Ovary (tissue), 7 donors: ENCODE measurements at regions not wholly inside any gene's neighbourhood (a gene's known extent, or its start where the extent isn't known, plus 50 kb on each side); places are given as distances from the start of the nearest gene placed in this dataset.

Experiments used
- DNase-seq, 5 donors: peaks; one replicate each; pipeline ENCODE4 v3.0.0-alpha.2; 2019 to 2020
- H3K27ac ChIP-seq, 2 donors: fragments of 200-600 bp; one replicate each; pipeline versions ENCODE4 v1.5.1 to v1.8.0; 2019 to 2022
- H3K27me3 ChIP-seq: fragments of 200-600 bp; one replicate; pipeline ENCODE4 v1.8.0; 2022
- H3K36me3 ChIP-seq: fragments of 200-600 bp; sonication (generic); one replicate; pipeline ENCODE4 v1.5.1; 2019
- H3K4me1 ChIP-seq: one replicate; pipeline ENCODE4 v1.8.1; 2013; ENCODE audit warnings: mild to moderate bottlenecking, moderate library complexity; ENCODE audit not compliant: insufficient read depth
- H3K4me3 ChIP-seq: fragments of 200-600 bp; sonication (generic); one replicate; pipeline ENCODE4 v1.5.1; 2017
- H3K9me3 ChIP-seq, 2 donors: fragments of 200-600 bp in 1 of 2; sonication (generic) in 1 of 2; one replicate each; pipeline versions ENCODE4 v1.5.1 to v1.8.1; 2013 to 2019; ENCODE audit warnings: mild to moderate bottlenecking in 1 of 2, moderate library complexity in 1 of 2
- EP300 ChIP-seq: sonication (generic); formaldehyde crosslinking; IDR thresholded peaks from one replicate; pipeline ENCODE4 v1.6.1; 2017; ENCODE audit warnings: antibody characterized with exemption
- POLR2A ChIP-seq: fragments of 450-650 bp; IDR thresholded peaks from one replicate; pipeline ENCODE4 v1.6.1; 2017; ENCODE audit warnings: antibody characterized with exemption, mild to moderate bottlenecking, moderate library complexity
- WGBS, 3 donors: extraction: QIAGEN DNeasy Blood & Tissue Kit in 1 of 3; methylation state at CpG; one replicate each; pipeline versions ENCODE4 v1.1.5 to v1.1.7; 2013 to 2017; 5-methylcytosine and 5-hydroxymethylcytosine counted together
- intact Hi-C, 4 donors: fragments of 100-400 bp; cut with DNase I; formaldehyde crosslinking; loops; one replicate each; pipeline versions ENCODE4 v1.11.0 to v1.15.1; 2022 to 2023
- TF ChIP-seq, protein P1 (sequence below), 3 donors: fragments of 450-650 bp in 2 of 3; fragments of 200-600 bp in 1 of 3; IDR thresholded peaks; one replicate each; pipeline versions ENCODE4 v1.5.1 to v1.8.0; 2016 to 2022; ENCODE audit warnings: antibody characterized with exemption in 3 of 3, mild to moderate bottlenecking in 1 of 3
- donor health status: DM: no; HTN: no; CAD: no; lungs with moderate emphysema.
- donor health status: DM: no; HTN: no; CAD: no.
- donor health status: Bipolar disorder and iron deficiency.
- donor health status: DM: no; HTN: no; CAD: no.
- donor health status: DM: yes; HTN: yes; CAD: no.

DNA sequence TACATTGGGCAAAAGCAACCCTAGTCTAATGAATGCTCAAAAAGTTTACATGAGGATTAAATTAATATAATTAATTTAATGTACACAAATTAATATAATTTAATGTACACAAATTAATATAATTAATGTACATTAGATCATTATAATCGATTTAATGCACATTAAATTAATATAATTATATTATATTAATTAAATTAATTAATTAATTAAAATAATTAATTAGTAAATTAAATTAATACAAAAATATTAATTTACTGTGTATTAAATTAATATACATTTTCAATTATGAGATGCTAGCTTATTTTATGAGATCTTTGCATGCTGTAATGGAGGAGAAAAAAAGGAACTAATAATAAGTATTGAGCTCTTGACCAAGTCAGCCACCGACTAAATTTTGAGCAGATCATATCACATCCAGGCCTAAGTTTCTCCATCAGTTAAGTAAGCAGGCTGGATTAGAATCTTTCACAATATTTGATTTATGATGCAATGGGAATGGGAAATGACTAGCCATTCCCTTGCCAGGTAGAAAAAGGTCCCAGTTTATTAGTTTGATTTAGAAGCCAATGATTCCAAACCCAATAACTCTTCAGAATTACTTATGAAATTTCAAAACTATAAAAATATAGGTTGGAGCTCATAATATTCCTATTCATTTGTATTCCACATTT lies 533.4 kb upstream of the GRIA1 start:
- no peaks in the 10 kb centered on the region for H3K9me3 ChIP-seq
- no peak overlapping the region for H3K27ac ChIP-seq
- H3K27me3 ChIP-seq: no peaks in the 10 kb centered on the region
- DNase-seq: no peak
- intact Hi-C loops: no loop called here
- H3K4me1 ChIP-seq: no peaks in the 10 kb centered on the region
- TF ChIP-seq, protein P1, sequence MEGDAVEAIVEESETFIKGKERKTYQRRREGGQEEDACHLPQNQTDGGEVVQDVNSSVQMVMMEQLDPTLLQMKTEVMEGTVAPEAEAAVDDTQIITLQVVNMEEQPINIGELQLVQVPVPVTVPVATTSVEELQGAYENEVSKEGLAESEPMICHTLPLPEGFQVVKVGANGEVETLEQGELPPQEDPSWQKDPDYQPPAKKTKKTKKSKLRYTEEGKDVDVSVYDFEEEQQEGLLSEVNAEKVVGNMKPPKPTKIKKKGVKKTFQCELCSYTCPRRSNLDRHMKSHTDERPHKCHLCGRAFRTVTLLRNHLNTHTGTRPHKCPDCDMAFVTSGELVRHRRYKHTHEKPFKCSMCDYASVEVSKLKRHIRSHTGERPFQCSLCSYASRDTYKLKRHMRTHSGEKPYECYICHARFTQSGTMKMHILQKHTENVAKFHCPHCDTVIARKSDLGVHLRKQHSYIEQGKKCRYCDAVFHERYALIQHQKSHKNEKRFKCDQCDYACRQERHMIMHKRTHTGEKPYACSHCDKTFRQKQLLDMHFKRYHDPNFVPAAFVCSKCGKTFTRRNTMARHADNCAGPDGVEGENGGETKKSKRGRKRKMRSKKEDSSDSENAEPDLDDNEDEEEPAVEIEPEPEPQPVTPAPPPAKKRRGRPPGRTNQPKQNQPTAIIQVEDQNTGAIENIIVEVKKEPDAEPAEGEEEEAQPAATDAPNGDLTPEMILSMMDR (IDR thresholded peaks at IDR 0.05): no peak
- no peak for TF ChIP-seq EP300
- no peak for TF ChIP-seq POLR2A
- no peak overlapping the region for H3K4me3 ChIP-seq
- 71 to 78% (median 73%) methylated on average over 2 of the region's 2 CpGs for WGBS, 3 donors
- no peaks in the 10 kb centered on the region for H3K36me3 ChIP-seq

DNA sequence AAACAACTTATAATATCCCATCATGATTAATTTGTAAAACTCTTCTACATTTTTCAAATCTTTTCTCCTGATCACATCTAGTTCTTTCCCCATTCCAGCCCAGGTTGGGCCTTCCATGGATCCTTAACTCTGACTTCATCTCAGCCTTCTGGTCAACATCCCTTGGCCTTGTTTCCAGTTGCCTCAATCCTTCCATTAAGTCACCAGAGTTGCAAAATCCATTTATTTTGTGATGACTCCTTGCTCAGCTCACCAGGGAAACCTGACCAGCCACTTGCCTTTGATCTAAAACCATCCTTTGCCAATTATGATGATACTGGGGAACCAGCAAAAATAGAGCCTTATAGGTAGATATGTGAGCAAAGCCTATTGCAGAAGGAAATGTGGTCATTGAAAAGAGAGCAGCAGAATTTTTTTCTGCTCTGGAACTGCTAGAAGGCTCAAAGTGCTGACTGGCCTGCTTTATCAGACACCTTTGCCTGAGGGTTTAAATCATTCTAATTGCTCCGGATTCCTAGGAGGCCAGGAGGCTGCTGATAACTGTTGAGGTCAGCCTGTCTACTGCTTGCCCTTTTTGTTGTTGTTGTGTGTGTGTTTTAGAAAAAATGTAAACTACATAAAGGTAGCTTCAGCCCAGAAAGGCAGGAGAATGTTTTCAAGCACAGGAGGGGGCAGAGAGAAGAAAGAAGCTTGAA lies 512.2 kb upstream of the GRIA1 start:
- Histone ChIP-seq H3K36me3 (no peaks in the 10 kb centered on the region), H3K9me3 (no peaks in the 10 kb centered on the region), H3K4me1 (no peaks in the 10 kb centered on the region), H3K4me3 (no peak overlapping the region), H3K27ac (no peak overlapping the region), H3K27me3 (no peaks in the 10 kb centered on the region)
- DNase-seq: no peak
- intact Hi-C loops: no loop called here
- WGBS, 3 donors: 0 to 4% (median 2%) methylated on average over 1 of the region's 1 CpG
- TF ChIP-seq EP300: no peak
- no peak for TF ChIP-seq POLR2A
- TF ChIP-seq, protein P1 (IDR thresholded peaks at IDR 0.05): no peak

DNA sequence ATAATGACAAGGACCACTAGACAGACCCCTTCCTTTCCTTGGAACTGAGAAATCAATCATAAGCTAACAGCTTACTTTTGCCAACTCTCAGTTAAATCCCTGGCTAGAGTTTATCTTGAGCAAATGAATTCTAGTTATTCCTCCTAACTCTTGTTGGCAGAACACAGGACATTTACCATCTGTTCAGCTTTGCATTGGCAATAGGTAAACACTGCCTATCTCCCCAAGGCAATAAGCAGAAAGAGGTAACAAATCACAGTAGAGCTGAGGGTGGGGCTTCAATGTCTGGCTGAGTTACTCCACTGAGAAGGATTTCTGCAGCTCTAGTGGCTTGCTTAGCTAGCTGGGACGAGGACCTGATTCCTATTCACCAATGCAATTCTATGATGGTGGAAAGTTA lies 503.3 kb upstream of the GRIA1 start:
- H3K9me3 ChIP-seq: no peaks in the 10 kb centered on the region
- H3K36me3 ChIP-seq: no peaks in the 10 kb centered on the region
- no peaks in the 10 kb centered on the region for H3K4me1 ChIP-seq
- TF ChIP-seq POLR2A (no peak), EP300 (no peak)
- TF ChIP-seq, protein P1 (IDR thresholded peaks at IDR 0.05): no peak
- H3K27me3 ChIP-seq: no peaks in the 10 kb centered on the region
- no peak overlapping the region for H3K4me3 ChIP-seq
- 12 to 16% (median 14%) methylated on average over 1 of the region's 1 CpG for WGBS, 3 donors
- no peak overlapping the region for H3K27ac ChIP-seq
- intact Hi-C loops: no loop called here
- no peak for DNase-seq

DNA sequence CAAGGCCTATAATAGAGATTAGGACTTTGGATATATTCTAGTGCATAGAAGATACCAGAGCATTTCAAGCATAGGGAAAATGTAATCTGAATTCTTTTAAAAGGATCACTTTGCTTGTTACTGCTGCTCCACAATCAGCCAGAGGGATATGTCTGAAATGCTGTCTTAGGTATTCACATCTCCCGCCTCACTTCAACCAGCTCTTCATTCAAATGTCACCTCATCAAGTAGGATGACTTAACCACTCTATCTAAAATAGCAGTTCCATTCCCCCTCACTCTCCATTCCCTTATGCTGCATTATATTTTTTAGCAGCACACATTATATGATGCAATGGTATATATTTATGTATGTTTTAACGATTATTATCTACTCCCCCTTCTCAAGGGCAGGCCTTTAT lies 500.3 kb upstream of the GRIA1 start:
- no peak for DNase-seq
- TF ChIP-seq POLR2A: no peak
- no peak for TF ChIP-seq EP300
- TF ChIP-seq, protein P1 (IDR thresholded peaks at IDR 0.05): no peak
- H3K36me3 ChIP-seq: no peaks in the 10 kb centered on the region
- no peaks in the 10 kb centered on the region for H3K4me1 ChIP-seq
- H3K27me3 ChIP-seq: no peaks in the 10 kb centered on the region
- no peak overlapping the region for H3K27ac ChIP-seq
- WGBS, 3 donors: 45 to 53% (median 51%) methylated on average over 2 of the region's 2 CpGs
- intact Hi-C loops: no loop called here
- no peak overlapping the region for H3K4me3 ChIP-seq
- no peaks in the 10 kb centered on the region for H3K9me3 ChIP-seq
